Psoas muscle (tissue), 7 donors: ENCODE measurements at regions not wholly inside any gene's neighbourhood (a gene's known extent, or its start where the extent isn't known, plus 50 kb on each side); places are given as distances from the start of the nearest gene placed in this dataset.

Source experiments
- ATAC-seq, 4 donors: fragments of 200-7000 bp; cut with Tn5 transposase; one replicate each; pipeline ENCODE4 v1.9.1; 2020; ENCODE audit warnings: moderate library complexity in 3 of 4, mild to moderate bottlenecking in 2 of 4
- DNase-seq, 2 donors: peaks; one replicate each; pipeline ENCODE4 v3.0.0-alpha.2; 2020
- H3K27ac ChIP-seq: fragments of 200-600 bp; one replicate; pipeline ENCODE4 v1.8.0; 2022
- H3K27me3 ChIP-seq, 3 donors: fragments of 200-600 bp in 1 of 3; one replicate each; pipeline versions ENCODE4 v1.6.1 to v1.8.0; 2013 to 2022; ENCODE audit warnings: low read length in 2 of 3, mild to moderate bottlenecking in 2 of 3, moderate library complexity in 1 of 3; ENCODE audit not compliant: insufficient read depth in 3 of 3
- H3K36me3 ChIP-seq, 2 donors: fragments of 200-600 bp in 1 of 2; one replicate each; pipeline versions ENCODE4 v1.6.1 to v1.8.0; 2013 to 2022; ENCODE audit warnings: low read depth in 1 of 2, mild to moderate bottlenecking in 1 of 2, moderate library complexity in 1 of 2; ENCODE audit not compliant: insufficient read depth in 1 of 2
- H3K4me1 ChIP-seq: fragments of 200-600 bp; one replicate; pipeline ENCODE4 v1.8.0; 2022
- H3K4me3 ChIP-seq: fragments of 200-600 bp; one replicate; pipeline ENCODE4 v1.8.0; 2022; ENCODE audit warnings: mild to moderate bottlenecking
- H3K9me3 ChIP-seq: fragments of 200-600 bp; one replicate; pipeline ENCODE4 v1.8.0; 2022
- WGBS, 3 donors: extraction: QIAGEN DNeasy Blood & Tissue Kit; methylation state at CpG; one replicate each; pipeline versions ENCODE4 v1.1.6 to v1.1.7; 2013; 5-methylcytosine and 5-hydroxymethylcytosine counted together
- intact Hi-C, 2 donors: fragments of 100-400 bp; cut with DNase I; formaldehyde crosslinking; loops; one replicate each; pipeline versions ENCODE4 v1.11.0 to v1.14.2; 2022
- TF ChIP-seq, protein P1 (sequence below): fragments of 200-600 bp; IDR thresholded peaks from one replicate; pipeline ENCODE4 v1.8.0; 2022; ENCODE audit warnings: antibody characterized with exemption
- donor health status: healthy with polysubstance abuse.
- donor health status: DM: no; HTN: no; CAD: no; lungs with moderate emphysema.
- donor health status: Bipolar disorder and iron deficiency.
- donor health status: healthy.
- donor health status: DM: yes; HTN: yes; CAD: no.
- donor health status: DM: no; HTN: no; CAD: no.
- donor health status: DM: yes; HTN: yes; CAD: no.

GRCh38 chr2:238565031-238565430 is 138.3 kb downstream of the ASB1 start:
- intact Hi-C loops, result no loop called here
- no peaks in the 10 kb centered on the region for H3K9me3 ChIP-seq
- H3K36me3 ChIP-seq, result no peaks in the 10 kb centered on the region
- 87 to 93% (median 87%) methylated on average over 6 of the region's 6 CpGs for WGBS, 3 donors
- peak in 1 of 2 donors; percentile 4 for DNase-seq
- no peak overlapping the region for H3K27ac ChIP-seq
- H3K4me1 ChIP-seq, result no peaks in the 10 kb centered on the region
- peaks cover 0 to 10% (median 0%) of the 10 kb centered on the region in 3 donors for H3K27me3 ChIP-seq
- TF ChIP-seq, protein P1, sequence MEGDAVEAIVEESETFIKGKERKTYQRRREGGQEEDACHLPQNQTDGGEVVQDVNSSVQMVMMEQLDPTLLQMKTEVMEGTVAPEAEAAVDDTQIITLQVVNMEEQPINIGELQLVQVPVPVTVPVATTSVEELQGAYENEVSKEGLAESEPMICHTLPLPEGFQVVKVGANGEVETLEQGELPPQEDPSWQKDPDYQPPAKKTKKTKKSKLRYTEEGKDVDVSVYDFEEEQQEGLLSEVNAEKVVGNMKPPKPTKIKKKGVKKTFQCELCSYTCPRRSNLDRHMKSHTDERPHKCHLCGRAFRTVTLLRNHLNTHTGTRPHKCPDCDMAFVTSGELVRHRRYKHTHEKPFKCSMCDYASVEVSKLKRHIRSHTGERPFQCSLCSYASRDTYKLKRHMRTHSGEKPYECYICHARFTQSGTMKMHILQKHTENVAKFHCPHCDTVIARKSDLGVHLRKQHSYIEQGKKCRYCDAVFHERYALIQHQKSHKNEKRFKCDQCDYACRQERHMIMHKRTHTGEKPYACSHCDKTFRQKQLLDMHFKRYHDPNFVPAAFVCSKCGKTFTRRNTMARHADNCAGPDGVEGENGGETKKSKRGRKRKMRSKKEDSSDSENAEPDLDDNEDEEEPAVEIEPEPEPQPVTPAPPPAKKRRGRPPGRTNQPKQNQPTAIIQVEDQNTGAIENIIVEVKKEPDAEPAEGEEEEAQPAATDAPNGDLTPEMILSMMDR, result no peak
- no peak for ATAC-seq
- H3K4me3 ChIP-seq, result no peak overlapping the region

DNA sequence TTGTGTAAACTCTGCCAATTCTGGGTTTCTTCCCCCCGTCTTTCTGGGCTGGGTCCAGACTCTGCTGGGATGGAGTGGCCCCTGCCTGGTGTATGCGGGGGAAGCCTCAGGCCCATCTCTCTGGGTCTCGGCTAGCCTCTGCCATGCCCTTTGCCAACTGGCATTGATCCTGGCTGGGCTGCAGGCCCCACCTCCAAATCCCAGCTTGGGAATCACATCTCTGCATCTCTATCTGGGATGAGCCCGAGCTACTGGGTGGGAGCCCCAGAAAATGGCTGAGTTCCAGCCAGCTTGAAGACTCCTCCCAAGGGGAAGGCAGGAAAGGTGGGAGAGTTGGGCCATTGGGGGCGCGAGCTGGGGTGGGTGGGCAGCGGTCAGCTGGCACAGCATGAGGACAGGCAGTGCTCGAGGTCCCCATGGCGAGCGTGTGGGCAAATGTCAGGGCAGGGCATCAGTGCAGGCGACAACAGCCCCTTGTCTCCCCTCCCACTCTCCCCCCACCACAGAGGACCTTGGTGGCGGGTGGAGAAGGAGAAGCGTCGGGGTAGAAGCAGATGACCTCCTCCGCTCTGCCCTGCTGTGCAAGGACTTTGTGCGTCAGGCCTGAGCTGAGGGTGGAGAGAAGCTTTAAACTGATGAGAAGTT is 139.4 kb downstream of the ASB1 start:
- H3K36me3 ChIP-seq, result no peaks in the 10 kb centered on the region
- TF ChIP-seq, protein P1, result no peak
- H3K4me1 ChIP-seq, result no peaks in the 10 kb centered on the region
- intact Hi-C loops, result no loop called here
- no peak overlapping the region for H3K27ac ChIP-seq
- peaks cover 0 to 10% (median 0%) of the 10 kb centered on the region in 3 donors for H3K27me3 ChIP-seq
- peak in 1 of 2 donors; percentile 19 for DNase-seq
- no peaks in the 10 kb centered on the region for H3K9me3 ChIP-seq
- no peak for ATAC-seq
- no peak overlapping the region for H3K4me3 ChIP-seq
- WGBS, 3 donors, result 79 to 80% (median 80%) methylated on average over 16 of the region's 16 CpGs

DNA sequence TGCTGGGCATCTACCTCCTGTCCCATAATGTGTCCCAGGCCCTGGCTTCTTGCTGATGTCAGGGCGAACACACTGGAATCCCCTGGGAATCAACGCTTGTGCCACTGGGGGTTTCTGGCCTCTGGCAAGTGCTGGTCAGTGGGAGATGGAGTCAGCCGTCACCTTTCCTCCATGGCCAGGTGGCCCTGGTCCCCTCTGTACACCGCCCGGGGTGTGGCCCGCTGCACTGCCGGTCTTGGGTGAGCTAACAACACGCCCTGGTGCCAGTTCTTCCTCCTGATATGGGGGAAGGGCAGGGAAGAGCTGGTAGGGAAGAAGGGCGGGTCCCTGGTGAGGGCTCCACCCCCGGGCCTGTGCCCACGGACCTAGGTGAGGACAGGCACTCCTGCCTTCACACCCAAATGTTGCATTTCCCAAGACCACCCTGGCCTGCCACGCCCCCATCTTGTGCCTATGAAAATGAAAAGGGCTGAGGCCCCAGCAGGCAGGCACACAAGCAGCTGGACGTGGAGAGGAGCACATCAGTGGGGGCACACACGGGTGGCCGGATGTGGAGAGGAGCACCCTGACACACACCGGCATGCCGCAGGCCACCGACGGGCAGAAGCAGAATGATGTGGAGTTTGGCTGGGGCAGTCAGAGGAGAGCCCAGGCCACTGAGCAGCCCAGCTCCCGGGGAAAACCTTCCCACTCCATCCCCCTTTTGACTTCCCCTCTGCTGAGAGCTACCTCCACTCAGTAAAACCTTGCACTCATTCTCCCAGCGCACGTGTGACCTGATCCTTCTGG is 140.5 kb downstream of the ASB1 start:
- 78 to 84% (median 79%) methylated on average over 21 to 22 of the region's 22 CpGs for WGBS, 3 donors
- intact Hi-C loops, result no loop called here
- H3K27ac ChIP-seq, result no peak overlapping the region
- H3K9me3 ChIP-seq, result no peaks in the 10 kb centered on the region
- TF ChIP-seq, protein P1, result no peak
- no peak overlapping the region for H3K4me3 ChIP-seq
- ATAC-seq (no peak), DNase-seq (no peak)
- H3K4me1 ChIP-seq, result no peaks in the 10 kb centered on the region
- H3K27me3 ChIP-seq, result peaks cover 0 to 10% (median 0%) of the 10 kb centered on the region in 3 donors
- H3K36me3 ChIP-seq, result no peaks in the 10 kb centered on the region

DNA sequence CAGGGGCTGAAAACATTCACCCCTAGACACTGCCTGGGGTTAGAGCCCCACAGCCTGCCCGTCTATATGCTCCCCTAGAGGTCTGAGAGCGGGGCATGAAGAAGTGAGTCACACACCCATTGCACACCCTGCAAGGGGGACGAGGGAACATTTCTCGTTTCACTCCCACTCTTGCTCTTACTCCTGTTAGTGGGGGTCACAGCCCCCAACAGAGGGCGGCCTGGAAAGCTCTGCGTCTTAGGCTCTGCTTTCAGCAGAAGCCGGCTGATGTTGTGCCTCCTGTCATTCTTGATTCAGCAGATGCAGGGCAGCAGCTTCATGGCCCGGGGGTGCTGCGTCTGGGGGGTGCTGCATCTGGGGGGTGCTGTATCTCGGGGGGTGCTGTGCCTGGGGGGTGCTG is 141.3 kb downstream of the ASB1 start:
- ATAC-seq (no peak), DNase-seq (no peak)
- intact Hi-C loops, result no loop called here
- Histone ChIP-seq H3K9me3 (no peaks in the 10 kb centered on the region), H3K27ac (no peak overlapping the region), H3K36me3 (no peaks in the 10 kb centered on the region), H3K4me1 (no peaks in the 10 kb centered on the region), H3K27me3 (peaks cover 0 to 10% (median 0%) of the 10 kb centered on the region in 3 donors), H3K4me3 (no peak overlapping the region)
- WGBS, 3 donors, result 58 to 63% (median 58%) methylated on average over 10 of the region's 10 CpGs
- TF ChIP-seq, protein P1, result no peak
